Thoracic aorta (tissue), 2 donors: ENCODE measurements at regions not wholly inside any gene's neighbourhood (a gene's known extent, or its start where the extent isn't known, plus 50 kb on each side); places are given as distances from the start of the nearest gene placed in this dataset.

Experiments used
- ATAC-seq: fragments of 150-250 bp; one replicate; pipeline ENCODE4 v1.8.0; 2017; ENCODE audit warnings: low read depth; ENCODE audit not compliant: insufficient number of reproducible peaks, low FRiP score
- DNase-seq: peaks from one replicate; pipeline ENCODE4 v3.0.0-alpha.2; 2020; ENCODE audit warnings: low spot score
- H3K27ac ChIP-seq, 2 donors: fragments of 200-600 bp; sonication (generic); 1 replicate in 1 of 2; 2 replicates in 1 of 2; pipeline ENCODE4 v1.5.1; 2016; ENCODE audit warnings: mild to moderate bottlenecking in 2 of 2, moderate library complexity in 2 of 2
- H3K27me3 ChIP-seq: fragments of 200-600 bp; sonication (generic); replicated peaks from 2 replicates; pipeline ENCODE4 v1.6.0; 2016; ENCODE audit warnings: mild to moderate bottlenecking; ENCODE audit not compliant: insufficient read depth
- H3K36me3 ChIP-seq: fragments of 200-600 bp; sonication (generic); one replicate; pipeline ENCODE4 v1.5.1; 2016
- H3K4me1 ChIP-seq, 2 donors: fragments of 200-600 bp; sonication (generic); 1 replicate in 1 of 2; 2 replicates in 1 of 2; pipeline versions ENCODE4 v1.5.1 to v1.6.0; 2016; ENCODE audit warnings: low read depth in 2 of 2, mild to moderate bottlenecking in 1 of 2; ENCODE audit not compliant: control insufficient read depth in 1 of 2
- H3K4me3 ChIP-seq: fragments of 200-600 bp; sonication (generic); 2 replicates; pipeline ENCODE4 v1.5.1; 2016; ENCODE audit warnings: mild to moderate bottlenecking
- H3K9me3 ChIP-seq: fragments of 200-600 bp; sonication (generic); 2 replicates; pipeline ENCODE4 v1.5.1; 2016
- TF ChIP-seq, protein P1 (sequence below): fragments of 200-600 bp; sonication (generic); IDR thresholded peaks from one replicate; pipeline ENCODE4 v1.5.1; 2019; ENCODE audit warnings: antibody characterized with exemption

- DNase-seq (no peak), ATAC-seq (no peak)
- Histone ChIP-seq H3K4me3 (no peak overlapping the region), H3K9me3 (no peaks in the 10 kb centered on the region), H3K36me3 (no peaks in the 10 kb centered on the region), H3K4me1 (no peaks in the 10 kb centered on the region), H3K27me3 (no peaks in the 10 kb centered on the region), H3K27ac (no peak overlapping the region)
- TF ChIP-seq, protein P1, sequence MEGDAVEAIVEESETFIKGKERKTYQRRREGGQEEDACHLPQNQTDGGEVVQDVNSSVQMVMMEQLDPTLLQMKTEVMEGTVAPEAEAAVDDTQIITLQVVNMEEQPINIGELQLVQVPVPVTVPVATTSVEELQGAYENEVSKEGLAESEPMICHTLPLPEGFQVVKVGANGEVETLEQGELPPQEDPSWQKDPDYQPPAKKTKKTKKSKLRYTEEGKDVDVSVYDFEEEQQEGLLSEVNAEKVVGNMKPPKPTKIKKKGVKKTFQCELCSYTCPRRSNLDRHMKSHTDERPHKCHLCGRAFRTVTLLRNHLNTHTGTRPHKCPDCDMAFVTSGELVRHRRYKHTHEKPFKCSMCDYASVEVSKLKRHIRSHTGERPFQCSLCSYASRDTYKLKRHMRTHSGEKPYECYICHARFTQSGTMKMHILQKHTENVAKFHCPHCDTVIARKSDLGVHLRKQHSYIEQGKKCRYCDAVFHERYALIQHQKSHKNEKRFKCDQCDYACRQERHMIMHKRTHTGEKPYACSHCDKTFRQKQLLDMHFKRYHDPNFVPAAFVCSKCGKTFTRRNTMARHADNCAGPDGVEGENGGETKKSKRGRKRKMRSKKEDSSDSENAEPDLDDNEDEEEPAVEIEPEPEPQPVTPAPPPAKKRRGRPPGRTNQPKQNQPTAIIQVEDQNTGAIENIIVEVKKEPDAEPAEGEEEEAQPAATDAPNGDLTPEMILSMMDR: no peak
Measured at GRCh38 chr10:105844241-105844640, 1203.2 kb downstream of the SORCS3 start.

DNA sequence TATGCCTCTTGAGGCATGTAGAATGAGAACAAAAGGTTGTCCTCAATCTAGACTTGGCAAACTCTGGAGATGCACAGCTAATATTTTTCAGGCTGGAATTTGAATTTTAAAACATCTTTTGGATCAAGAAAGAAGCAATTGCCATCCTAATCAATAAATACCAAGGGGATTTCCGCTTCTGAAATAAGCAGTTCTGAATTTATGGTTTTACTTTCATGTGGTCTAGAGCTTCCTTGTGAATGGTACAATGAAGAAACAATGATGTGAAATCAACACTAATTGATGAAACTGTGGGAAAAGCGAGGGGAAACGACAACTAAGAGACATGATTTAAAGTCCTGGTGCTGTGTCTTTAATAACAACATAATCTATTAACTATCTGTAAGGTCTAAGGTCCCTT lies 1202.7 kb downstream of the SORCS3 start:
- TF ChIP-seq, protein P1: no peak
- Histone ChIP-seq H3K27ac (no peak overlapping the region), H3K4me1 (no peaks in the 10 kb centered on the region), H3K9me3 (no peaks in the 10 kb centered on the region), H3K27me3 (no peaks in the 10 kb centered on the region), H3K4me3 (no peak overlapping the region), H3K36me3 (no peaks in the 10 kb centered on the region)
- ATAC-seq (no peak), DNase-seq (no peak)

DNA sequence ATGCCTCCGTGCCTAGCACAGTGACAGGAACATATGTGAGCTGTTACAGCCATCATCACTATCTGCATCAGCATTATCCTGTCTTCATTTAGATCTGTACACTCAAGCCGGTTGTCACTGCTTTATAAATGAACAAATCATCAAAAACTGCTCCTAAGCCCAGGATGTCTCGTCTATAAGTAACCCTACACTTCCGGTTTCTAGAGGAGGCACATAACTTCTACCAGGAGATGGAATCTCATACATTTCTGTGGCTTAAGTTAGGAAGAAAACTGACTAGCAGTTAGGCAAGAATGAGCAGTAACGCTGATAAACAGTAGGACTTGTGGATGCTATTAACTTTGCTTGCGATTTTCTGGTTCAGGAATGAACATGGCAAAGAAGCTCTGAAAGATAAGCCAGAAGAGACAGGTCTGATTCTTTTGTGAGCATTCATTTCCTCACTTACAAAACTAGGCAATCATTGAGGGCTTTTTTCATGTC lies 1199.2 kb downstream of the SORCS3 start:
- H3K9me3 ChIP-seq: no peaks in the 10 kb centered on the region
- TF ChIP-seq, protein P1: no peak
- no peak overlapping the region for H3K4me3 ChIP-seq

DNA sequence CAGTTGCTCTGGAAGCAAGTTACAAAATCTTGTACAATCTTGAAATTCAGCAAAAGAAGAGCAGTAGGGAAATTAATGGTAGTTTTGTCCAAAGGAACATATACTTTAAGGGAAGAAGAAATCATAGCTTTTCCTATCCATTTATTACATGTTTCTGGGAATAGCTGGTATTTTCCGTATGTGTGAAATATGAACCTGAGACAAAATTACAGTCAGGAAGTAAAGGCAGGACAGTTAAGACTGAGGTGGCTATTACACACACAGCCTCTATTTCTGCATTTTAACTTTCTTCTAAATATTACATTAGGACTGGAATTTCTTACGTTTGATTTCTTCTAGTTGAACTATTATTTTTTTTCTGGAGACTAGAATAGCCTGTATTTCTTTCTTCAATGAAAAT lies 1197.3 kb downstream of the SORCS3 start:
- Histone ChIP-seq H3K4me1 (no peaks in the 10 kb centered on the region), H3K27ac (no peak overlapping the region), H3K4me3 (peak overlapping the region; percentile 46), H3K27me3 (no peaks in the 10 kb centered on the region), H3K36me3 (no peaks in the 10 kb centered on the region), H3K9me3 (no peaks in the 10 kb centered on the region)
- DNase-seq (no peak), ATAC-seq (no peak)
- TF ChIP-seq, protein P1: no peak

More for the DNA sequence above, 1199.2 kb downstream of the SORCS3 start:
- ATAC-seq: no peak
- H3K27me3 ChIP-seq: no peaks in the 10 kb centered on the region
- no peaks in the 10 kb centered on the region for H3K4me1 ChIP-seq
- no peak for DNase-seq
- no peaks in the 10 kb centered on the region for H3K36me3 ChIP-seq
- H3K27ac ChIP-seq: no peak overlapping the region

DNA sequence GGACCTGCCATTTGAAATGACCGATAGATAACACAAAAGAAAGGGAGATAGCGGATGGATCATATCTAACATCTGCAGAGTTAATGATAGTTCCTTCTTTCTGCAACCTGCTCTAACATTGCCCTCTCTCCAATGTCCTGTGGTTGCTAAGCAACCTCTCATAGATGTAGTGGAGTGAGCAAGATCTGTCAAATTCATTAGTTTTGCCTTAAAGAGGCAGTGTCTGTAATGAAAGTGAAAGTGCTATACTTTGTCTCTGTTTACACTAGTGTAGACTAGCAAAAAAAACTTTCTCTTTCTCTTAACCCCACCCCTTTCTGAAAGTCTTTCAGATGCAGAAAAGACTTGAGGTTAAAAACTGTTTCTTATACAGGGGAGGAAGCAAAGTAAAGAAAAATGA lies 1196.9 kb downstream of the SORCS3 start:
- TF ChIP-seq, protein P1: no peak
- Histone ChIP-seq H3K4me1 (no peaks in the 10 kb centered on the region), H3K27me3 (no peaks in the 10 kb centered on the region), H3K9me3 (no peaks in the 10 kb centered on the region), H3K36me3 (no peaks in the 10 kb centered on the region), H3K27ac (no peak overlapping the region), H3K4me3 (peak overlapping the region; percentile 46)
- no peak for DNase-seq
- no peak for ATAC-seq
